Hepatic stellate cell (primary cell): ENCODE measurements at regions not wholly inside any gene's neighbourhood (a gene's known extent, or its start where the extent isn't known, plus 50 kb on each side); places are given as distances from the start of the nearest gene placed in this dataset.
"Not testable (repeated sequence)": the region's sequence is repeated elsewhere in the genome, so short reads cannot be mapped to it uniquely, and the experiment has no call there.

Experiments
- DNase-seq: peaks from one replicate; pipeline ENCODE4 v3.0.0; 2011; ENCODE audit warnings: low spot score

DNA sequence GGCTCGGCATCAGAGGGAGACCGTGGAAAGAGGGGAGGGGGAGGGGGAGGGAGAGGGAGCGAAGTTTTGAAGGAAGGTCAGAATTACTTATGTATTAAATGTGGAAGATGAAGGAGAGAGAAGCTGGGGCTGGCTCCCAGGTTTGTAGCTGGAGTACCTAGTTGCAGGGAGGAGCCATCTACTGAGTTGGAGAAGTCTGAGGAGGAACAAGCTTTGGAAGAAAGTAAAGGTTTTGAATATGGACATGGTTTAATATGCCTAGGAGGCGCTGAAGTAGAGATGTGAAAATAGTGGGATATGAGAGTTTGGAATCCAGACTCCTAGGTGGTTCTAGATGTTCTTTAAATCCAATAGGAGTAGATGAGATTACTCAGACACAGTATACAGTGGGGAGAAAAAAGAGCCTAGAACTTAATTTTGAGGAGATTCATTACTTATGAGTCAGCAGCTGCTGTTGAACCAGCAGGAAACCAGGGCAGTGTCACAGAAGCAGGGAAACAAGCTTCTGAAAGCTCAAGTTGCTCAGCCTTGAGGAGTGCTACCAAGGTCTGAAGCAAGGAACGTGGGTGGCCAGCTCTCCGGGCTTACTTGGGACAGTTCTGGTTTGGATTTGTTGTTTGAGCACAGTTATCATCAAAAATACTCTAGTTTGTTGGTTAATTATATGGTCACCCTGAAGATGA, 149.3 kb downstream of the UTRN start:
- DNase-seq, result peak; percentile 79

DNA sequence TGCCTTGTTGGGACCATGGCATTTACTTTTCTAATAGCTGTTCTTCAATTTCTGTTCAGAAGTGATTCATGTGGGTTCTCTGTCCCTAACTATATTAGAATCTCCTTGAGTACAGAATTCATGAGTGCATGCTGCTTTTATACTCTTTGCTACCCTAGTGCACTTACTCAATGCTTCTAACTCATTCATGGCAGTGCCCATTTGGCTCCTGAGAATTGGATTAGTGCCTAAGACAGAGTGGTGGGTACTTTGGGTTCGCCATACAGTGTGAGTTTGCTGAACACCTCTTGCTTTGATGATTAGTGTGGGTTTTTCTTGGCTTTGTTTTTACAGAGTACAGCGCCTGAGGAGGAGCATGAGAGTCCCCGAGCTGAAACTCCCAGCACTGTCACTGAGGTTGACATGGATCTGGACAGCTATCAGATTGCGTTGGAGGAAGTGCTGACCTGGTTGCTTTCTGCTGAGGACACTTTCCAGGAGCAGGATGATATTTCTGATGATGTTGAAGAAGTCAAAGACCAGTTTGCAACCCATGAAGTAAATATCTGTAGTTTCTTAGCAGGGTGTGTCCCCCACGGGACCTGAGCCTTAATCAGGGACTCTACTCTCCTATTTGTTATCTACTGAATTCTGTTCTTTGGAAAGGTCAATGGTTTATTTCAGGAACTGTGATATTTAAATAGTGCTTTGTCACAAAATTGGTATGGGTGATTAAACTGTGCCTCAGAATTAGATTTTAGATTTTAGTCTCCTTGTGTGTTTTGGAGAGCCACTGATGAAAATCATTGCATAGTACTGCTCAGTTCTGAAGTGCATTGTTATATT, 150.7 kb downstream of the UTRN start:
- no peak for DNase-seq

DNA sequence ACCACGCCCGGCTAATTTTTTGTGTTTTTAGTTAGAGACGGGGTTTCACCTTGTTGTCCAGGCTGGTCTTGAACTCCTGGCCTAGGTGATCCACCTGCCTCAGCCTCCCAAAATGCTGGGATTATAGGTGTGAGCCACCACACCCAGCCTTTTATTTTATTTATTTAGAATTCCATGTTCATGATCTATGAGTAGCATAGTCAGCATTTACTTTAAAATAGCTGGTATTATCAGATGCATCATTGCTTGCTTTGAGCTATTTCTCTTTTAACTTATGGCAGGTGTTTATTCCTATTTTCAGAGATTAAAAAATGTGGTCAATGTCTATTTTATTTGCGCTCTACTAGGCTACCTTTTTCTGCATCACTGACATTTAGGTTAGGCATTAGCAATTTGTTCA, 152.0 kb downstream of the UTRN start:
- DNase-seq, result no peak

DNA sequence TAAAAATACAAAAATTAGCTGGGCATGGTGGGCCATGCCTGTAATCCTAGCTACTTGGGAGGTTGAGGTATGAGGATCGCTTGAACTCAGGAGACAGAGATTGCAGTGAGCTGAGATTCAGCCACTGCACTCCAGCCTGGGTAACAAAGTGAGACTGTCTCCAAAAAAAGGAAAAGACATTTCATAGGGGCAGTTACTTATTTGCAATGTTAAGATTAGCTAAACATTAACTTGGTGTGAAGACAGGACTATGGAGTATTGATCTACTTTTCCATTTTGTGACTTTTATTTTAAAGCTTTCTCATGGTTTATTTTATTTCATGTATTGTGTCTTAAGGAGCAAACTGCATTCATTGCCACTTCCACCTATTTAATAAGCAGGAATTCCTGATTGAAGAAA, 153.0 kb downstream of the UTRN start:
- no peak for DNase-seq

DNA sequence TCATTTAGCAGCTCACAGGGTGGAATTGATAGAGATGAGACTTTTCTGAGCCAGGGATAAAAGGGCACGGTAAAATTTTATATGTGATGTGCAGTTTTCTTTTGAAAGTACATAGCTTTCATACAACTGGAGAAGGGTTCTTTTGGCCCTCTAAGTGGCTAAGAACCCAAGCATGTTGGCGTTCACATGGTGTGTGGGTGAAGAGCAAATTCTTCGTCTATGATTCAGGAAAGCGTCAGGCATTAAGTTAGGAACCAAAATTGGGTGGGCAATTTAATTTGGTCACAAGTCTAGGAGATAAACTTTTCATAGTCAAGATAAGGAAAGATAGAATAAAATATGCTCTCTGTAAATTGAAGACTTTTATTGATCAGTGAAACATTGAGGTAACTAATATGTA, 153.9 kb downstream of the UTRN start:
- no peak for DNase-seq

DNA sequence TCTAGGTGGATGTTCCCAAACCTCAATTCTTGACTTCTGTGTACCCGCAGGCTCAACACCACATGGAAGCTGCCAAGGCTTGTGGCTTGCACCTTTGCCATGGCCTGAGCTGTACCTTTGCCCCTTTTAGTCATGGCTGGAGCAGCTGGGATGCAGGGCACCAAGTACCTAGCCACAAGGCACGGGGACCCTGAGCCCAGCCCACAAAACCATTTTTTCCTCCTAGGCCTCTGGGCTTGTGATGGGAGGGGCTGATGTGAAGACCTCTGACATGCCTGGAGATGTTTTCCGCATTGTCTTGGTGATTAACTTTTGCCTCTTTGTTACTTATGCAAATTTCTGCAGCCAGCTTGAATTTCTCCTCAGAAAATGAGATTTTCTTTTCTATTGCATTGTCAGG, 156.7 kb downstream of the UTRN start:
- DNase-seq, result not testable (repeated sequence)

DNA sequence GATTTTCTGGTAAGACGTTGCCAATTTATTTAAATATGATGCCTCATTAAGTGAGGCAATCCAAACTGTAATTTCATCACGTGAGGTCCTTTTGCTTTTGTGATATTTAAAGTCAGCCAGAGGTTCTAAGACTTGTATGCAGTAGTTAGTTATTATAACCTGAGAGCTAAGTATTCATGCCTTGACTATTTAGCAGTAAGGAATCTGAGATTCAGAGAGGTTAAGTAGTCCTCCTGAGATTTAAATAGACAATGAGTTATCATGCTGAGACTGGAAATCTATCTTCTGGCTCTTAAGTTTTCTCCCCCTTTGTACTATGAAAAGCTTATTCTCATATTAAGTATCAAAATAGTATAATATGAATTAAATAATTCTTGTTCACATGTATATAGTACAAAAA, 158.0 kb downstream of the UTRN start:
- no peak for DNase-seq

DNA sequence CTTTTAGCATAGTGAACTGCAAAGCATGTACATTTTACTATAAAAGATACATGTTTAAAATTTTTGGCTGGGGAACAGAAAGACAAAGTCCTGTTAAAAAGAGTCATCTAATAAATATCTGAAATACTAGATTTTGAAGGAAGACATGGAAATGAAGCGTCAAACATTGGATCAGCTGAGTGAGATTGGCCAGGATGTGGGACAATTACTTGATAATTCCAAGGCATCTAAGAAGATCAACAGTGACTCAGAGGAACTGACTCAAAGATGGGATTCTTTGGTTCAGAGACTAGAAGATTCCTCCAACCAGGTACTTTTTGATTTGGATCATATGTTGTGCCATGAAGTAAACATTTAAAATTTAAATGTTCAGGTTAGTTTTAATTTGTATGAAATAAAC, 162.3 kb downstream of the UTRN start:
- DNase-seq, result peak; percentile 22

DNA sequence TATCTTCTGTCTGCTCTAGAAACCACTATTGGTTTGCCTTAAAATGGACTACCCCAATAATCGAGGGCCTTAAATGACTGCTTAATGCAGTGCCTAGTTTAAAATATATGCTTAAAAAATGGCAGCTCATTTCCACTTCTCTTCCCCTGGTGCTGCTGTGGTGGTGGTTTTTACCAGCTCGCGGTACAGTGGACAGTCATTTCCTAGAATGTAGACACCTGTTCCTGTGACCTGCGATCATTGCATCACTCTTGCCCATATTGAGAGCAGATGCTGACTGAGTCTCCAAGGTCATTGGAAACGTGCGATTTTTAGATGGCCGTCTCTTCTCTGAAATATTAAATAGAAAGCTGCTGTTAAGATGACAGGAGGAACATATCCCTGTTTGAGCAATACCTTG, 164.1 kb downstream of the UTRN start:
- DNase-seq, result no peak

DNA sequence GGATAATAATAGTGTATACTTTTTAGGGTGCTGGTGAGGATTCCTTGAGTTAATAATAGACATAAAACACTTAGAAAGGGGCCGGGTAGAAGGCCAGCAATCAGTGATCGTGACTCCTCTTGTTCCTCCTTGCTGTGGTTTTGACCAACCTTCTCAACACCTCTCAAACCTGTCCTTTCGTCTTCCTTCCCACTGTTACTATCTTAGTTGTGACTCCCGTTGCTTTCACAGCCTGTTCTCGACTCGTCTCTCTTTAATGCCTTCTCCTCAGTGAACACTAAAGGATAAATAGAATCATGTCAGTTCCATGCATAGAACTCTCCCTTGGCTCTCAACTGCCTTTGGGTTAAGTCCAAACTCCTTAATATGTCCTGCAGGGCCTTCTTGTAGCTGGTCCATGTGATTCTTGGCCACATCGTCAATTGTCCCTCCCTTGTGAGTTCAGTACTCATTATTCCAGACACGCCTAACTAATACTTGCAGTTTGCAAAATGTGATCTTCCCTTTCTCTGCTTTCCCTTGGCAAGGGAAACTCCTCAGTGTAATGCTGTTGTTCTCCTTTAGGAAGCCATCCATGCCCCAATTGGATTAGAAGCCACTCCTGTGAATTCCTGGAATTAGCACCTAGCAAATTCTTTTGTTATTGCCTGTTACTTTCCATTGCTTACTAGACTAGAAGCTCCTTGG, 164.9 kb downstream of the UTRN start:
- no peak for DNase-seq

DNA sequence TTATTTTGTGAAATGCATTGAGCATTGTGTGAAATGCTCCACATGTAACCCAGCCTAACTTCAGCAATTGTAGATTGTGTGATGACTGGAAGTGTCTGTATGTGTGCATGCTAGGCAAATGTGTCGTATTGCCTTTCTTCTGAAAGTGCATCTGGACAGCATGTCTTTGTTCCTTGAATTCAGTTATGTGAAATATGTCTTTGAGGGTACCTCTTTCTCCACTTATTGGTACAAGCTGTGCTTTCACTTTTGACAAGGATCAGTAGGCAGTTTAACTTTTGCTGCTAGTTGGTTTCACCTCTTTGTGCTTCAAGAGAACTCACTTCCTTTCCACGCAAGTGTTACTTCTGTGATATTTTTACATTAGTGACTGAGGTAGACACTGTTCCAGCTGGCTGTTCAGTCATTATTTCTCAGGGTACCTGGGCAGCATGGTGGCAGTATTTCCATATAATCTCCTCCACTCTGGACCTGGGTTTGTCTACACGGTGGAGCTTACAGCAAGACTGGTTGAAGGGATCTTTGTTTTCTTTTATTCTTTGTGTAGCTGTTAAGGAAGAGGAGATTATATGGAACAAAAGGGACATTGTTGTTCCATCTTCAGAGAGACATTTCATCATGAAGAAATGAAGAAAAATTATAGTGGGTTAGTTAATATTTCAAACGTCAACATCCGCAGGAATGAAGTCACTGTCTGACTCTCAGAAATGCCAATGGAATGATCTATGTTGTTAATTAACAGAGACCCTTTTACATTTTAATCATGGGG, 175.4 kb downstream of the UTRN start:
- no peak for DNase-seq

DNA sequence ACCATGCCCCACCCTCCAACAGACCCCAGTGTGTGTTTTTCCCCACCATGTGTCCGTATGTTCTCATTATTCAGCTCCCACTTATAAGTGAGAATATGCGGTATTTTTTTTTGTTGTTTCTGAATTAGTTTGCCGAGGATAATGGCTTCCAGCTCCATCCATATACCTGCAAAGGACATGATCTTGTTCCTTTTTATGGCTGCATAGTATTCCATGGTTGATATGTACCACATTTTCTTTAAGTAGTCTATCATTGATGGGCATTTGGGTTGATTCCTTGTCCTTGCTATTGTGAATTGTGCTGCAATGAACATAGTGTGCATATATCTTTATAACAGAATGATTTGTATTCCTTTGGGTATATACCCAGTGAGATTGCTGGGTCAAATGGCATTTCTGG, 176.9 kb downstream of the UTRN start:
- DNase-seq, result no peak

DNA sequence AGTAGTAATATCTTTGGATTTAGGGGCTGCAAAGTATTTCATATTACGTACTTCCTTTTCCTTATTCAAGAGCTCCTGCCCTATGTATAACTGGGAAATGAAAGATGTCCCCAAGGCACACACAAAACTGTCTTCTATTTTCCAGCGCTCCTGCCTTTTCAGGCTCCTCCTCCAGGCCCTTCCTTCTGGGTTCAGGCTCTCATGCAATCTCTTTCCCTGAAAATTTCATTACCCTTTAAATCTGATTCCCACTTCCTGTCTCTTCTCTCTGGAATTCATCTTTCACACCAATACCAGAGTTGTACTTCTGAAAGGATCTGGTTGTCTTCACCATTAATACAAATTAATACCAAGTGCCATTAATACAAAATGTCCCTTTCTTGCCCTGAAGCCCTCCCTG, 181.6 kb downstream of the UTRN start:
- no peak for DNase-seq

DNA sequence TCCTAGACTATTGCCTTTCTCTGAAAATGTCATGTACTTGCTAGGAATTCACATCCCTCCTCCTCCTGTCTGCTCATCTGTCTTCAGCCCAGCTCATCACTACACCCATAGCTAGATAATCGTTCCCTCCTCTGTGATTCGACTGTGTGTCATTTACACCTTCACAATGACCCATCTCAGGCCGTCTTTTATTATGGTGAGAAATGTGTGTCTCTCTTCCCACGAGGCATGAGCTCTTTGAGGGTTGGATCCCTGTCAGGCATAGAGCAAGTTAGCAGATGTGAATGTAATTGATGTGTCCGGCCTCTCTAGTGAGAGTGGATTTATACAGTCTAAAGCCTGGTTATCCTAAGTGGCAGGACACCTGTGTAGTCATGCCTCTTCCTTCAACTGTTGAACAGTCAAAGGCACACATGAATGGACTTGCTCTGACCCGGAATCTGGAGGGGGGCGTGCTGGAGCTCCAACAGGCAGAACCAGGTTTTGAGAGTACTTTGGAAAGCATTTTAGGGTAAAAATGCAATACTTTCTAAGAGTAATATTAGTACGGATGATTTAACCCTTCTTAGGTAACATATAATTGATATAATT, 182.1 kb downstream of the UTRN start:
- DNase-seq, result no peak

DNA sequence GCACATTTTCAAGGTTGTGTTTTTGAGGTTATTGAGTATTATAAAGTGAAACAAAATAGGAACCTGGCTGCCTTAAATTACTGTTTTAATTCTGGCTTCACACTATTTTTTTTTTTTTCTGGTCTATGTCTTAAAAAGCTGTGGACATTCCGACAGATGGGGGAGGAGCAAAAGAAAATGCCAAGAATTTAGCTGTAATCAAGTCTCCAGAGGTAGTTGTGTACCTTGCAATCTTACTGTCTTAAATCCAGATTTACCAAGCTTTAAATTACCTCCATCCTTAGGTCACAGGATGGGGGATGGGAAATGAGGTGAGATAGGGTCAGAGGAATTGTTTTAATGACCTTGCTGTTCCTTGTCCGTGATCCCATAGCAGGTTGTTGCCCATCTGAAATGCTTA, 182.8 kb downstream of the UTRN start:
- no peak for DNase-seq

DNA sequence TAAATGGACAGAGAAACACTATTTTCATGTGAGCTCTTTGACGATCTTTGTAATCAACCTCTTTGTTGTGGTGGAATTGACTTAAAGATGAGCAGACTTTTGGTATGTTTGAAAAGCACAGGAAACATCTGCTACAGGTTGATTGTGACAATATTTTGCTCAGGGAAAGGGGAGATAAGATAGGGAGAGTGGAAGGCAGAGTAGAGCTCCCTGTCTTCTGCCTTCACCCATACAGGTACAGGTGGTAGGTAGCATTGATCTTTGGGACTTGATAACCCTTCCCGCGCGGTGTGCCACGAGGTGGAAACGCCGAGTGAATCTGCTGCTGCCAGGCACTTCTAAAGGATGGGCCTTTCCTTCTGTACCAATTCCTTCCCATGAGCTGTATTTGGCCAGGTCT, 183.6 kb downstream of the UTRN start:
- DNase-seq, result no peak

DNA sequence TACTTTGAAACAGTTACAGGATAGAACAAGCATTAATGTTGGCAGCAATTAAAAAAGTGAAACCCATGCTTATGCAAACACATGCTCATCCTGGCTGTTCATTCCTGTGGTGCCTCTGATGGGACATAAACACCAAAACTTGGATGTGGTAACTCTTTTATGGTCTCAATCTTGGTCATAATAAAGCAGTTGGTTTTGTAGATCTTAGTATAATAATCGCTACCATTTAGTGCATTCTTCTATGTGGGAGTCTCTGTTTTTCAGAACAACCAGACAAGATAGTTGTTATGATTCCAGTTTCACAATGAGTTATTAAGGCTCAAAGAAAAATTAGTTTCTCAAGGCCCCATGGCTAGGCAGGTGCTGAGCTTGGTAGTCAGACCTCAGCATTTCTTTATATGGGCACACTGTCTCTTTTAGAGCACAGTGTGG, 184.0 kb downstream of the UTRN start:
- no peak for DNase-seq

DNA sequence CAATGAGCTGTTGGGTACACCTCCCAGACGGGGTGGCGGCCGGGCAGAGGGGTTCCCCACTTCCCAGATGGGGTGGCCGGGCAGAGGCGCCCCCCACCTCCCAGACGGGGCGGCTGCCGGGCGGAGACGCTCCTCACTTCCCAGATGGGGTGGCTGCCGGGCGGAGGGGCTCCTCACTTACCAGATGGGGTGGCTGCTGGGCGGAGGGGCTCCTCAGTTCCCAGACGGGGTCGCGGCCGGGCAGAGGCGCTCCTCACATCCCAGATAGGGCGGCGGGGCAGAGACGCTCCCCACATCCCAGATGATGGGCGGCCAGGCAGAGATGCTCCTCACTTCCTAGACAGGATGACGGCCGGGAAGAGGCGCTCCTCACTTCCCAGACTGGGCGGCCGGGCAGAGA, 185.1 kb downstream of the UTRN start:
- DNase-seq, result not testable (repeated sequence)

DNA sequence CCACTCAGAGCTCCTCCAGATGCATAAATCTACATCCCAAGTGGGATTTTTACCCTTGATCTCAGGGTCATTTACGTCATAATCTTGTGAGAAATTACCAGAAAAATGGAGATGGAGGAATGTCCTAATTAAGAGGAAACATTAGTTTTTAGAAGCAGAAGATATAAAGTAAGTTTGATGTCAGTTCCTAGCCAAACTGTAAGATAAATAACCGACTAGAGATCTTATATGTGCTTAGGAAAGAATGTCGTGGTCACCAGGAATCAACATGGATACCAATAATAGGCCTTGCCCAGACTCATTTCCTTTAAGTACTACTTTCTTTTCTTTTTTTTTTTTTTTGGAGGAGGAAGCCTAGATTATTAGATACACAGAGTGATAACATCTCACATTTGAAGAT, 186.9 kb downstream of the UTRN start:
- peak; percentile 11 for DNase-seq

DNA sequence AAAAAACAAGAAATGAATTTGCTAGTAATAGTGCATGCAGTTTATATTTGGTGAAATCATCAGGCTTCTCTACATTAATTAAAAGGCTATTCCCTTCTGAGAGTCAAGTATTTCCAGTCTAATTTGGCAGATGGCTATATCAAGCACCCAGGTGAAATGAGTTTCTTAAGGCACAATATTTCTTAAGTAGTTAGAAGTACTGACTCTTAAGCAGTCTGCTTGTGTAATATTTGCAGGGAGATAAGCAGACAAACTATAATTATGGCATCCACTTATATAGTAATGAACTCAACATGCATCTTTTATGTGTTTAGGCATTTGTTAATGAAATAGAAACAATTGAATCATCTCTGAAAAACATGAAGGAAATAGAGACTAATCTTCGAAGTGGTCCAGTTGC, 189.2 kb downstream of the UTRN start:
- no peak for DNase-seq

DNA sequence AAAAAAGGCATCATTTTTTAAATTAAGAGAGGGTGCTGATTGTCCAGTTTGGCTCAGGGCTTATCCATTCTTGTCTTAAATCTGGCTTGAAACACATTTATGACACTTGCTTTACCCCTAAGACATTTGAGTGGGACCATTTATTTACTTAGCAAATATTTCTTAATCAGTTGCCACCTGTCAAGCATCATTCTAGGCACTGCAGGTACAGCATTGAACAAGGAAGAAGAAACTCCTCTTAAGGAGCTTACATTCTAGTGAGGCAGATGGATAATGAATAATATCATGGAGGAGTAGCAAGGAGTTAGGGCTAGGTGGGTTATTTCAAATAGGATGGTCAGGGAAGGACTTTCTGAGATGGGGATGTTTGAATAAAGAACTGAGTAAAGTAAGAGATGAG, 189.8 kb downstream of the UTRN start:
- no peak for DNase-seq

DNA sequence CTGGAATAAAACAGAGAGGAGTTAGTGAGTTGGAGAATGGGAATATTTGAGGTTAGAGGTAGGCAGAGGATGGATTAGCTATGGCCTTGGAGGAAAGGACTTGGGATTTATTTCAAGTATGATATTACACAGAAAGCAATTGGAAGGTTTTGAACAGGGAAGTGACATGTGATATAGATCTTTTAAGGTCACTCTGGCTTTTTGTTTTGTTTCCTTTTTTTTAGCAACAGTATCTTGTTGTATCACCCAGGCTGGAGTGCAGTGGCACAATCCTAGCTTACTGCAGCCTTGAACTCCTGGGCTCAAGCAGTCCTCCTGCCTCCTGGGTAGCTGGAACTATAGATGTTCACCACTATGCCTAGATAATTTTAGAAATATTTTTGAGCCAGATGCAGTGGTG, 190.3 kb downstream of the UTRN start:
- no peak for DNase-seq
